GM12891 (cell line): ENCODE measurements at regions not wholly inside any gene's neighbourhood (a gene's known extent, or its start where the extent isn't known, plus 50 kb on each side); places are given as distances from the start of the nearest gene placed in this dataset.

ENCODE experiments used
- POLR2A ChIP-seq: IDR thresholded peaks from 2 replicates; pipeline ENCODE4 v1.6.1; 2011; ENCODE audit warnings: low read depth, low read length, control low read depth
- POLR2AphosphoS5 ChIP-seq: IDR thresholded peaks from 2 replicates; pipeline ENCODE4 v1.6.1; 2011; ENCODE audit warnings: low read depth, low read length, control low read depth

DNA sequence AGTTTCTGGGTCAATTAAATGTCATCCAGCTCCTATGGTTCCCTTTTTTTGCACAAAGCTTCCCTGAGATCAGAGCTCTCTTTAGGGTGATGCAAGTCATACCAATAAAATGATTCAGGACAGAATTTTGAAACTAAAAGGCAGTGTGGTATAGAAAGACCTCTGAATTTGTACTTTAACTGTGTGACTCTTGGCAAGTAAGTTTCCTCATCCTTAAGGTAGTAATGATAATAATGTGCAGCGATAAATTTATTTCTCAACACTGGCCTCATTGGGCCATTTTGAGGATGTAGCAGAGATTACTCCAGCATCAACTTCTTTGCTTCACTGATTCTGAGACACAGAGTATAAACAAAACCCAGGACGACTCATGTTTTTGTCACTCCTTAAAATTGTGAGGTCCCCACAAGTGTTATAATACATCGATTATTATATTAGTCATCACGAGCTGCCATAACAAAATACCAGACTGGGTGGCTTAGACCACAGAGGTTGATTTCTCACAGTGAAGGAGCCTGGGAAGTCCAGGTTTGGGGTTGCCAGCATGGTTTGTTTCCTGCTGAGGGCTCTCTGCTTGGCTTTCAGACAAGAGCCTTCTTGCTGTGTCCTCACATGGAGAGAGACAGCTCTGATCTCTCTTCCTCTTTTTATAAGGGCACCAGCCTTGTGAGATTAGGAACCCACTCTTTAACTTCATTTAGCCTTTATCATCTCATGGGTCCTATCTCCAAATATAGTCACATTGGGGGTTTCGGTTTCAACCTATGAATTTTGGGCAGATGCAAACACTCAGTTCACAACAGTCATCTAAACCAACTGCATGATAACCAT lies 293.0 kb downstream of the ZNF608 start:
- no peak for TF ChIP-seq POLR2A
- TF ChIP-seq POLR2AphosphoS5 = no peak
